Urinary bladder (tissue), 3 donors: ENCODE measurements at regions not wholly inside any gene's neighbourhood (a gene's known extent, or its start where the extent isn't known, plus 50 kb on each side); places are given as distances from the start of the nearest gene placed in this dataset.
"Not testable (repeated sequence)": the region's sequence is repeated elsewhere in the genome, so short reads cannot be mapped to it uniquely, and the experiment has no call there.

Experiments used
- DNase-seq: peaks from one replicate; pipeline ENCODE4 v3.0.0-alpha.2; 2015; ENCODE audit errors: extremely low spot score
- H3K27ac ChIP-seq: one replicate; pipeline ENCODE4 v1.5.1; 2013; ENCODE audit warnings: low read depth, mild to moderate bottlenecking, moderate library complexity
- H3K36me3 ChIP-seq: one replicate; pipeline ENCODE4 v1.6.1; 2013; ENCODE audit warnings: mild to moderate bottlenecking, moderate library complexity; ENCODE audit not compliant: insufficient read depth
- H3K4me1 ChIP-seq: one replicate; pipeline ENCODE4 v1.6.1; 2013; ENCODE audit warnings: mild to moderate bottlenecking, moderate library complexity; ENCODE audit not compliant: insufficient read depth
- H3K4me3 ChIP-seq: one replicate; pipeline ENCODE4 v1.5.1; 2013; ENCODE audit warnings: low read depth, low read length
- WGBS: extraction: QIAGEN DNeasy Blood & Tissue Kit; methylation state at CpG from one replicate; pipeline ENCODE4 v1.1.7; 2013; 5-methylcytosine and 5-hydroxymethylcytosine counted together
- donor health status: healthy with polysubstance abuse.
- donor health status: healthy.

DNA sequence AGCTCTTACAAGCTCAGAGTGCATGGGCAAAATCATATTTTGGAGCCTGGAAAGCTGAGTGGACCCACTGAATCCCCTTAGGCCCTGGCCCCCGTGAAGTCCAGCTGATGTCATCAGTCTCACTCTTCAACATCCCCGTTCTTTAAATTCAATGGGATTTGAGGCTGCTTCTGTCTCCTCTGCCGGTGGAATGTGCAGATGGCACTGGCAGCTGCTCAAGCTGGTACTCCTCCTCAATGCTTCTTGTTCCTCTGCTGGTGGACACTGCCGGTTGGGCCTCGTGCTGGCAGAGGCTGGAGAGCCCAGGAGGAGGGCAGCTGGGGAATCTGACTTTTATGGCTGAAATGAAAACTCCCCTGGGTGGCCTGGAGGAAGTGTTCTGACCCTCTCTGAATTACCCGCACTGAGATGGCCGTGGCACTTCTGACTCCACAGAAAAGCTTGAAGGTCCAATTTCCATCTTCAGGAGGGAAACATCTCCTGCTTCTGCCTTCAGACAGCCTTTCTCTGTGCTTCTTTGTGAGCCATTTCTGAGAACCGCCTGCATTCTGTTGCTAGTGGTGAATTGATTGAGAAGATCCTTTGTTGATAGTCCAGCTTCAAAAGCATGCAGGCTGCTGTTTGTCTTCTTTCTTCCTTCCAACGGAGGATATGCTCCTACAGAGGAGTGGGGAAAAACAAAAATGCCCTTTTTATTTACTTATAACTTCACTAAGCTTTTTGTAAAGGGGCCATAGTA, 298.9 kb downstream of the TMEM38B start:
- Histone ChIP-seq H3K4me3 (no peak overlapping the region), H3K4me1 (no peaks in the 10 kb centered on the region), H3K27ac (no peak overlapping the region), H3K36me3 (no peaks in the 10 kb centered on the region)
- no peak for DNase-seq
- WGBS = 62% methylated on average over 9 of the region's 9 CpGs

DNA sequence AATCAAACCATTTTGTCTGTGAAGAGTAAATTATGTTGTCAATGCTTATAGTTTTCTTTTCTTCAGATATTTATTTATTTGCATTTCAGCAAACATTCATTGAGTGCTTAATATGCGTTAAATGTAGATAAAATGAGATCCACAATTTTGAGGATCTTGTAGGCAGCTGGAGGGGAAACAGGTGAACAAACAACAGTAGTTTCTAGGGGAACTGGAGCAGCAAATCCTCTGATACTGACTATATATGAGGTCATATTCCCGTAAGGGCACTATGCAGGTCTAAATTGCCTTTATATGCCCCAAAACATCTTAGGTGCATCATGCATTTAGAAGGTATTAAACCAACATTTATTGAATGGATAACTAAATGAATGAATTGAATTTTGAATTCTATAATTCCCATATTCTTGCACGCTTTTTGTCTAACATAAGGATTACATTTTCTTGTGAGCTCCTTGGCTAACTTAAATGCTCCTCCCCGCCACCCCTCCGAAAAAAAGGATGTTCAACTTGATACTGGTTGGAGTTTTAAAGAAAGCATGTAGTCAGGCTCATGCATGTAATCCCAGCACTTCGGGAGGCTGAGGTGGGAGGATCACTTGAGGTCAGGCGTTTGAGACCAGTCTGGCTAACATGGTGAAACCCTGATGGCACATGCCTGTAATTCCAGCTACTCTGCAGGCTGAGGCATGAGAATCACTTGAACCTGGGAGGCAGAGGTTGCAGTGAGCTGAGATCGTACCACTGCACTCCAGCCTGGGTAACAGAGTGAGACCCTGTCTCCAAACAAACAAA, 299.8 kb downstream of the TMEM38B start:
- 92% methylated on average over 8 of the region's 8 CpGs for WGBS
- H3K36me3 ChIP-seq = no peaks in the 10 kb centered on the region

DNA sequence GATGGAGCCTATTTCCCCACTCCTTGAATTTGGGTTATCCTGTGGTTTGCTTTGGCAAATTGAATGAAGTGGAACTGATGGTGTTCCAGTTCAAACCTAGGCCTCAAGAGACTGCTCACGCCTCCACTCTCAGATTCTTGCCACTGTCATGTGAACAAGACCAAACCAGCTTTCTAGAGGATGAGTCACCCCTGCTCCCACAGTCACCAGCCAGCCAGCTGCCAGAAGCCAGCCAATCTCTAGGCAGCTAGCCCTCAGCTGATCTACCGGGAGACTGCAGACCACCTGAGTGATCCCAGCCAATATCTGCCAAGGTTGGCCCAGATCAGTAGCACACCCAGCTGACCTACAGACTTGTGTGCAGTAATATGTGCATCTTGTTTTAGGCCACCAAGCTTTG, 300.6 kb downstream of the TMEM38B start:
- 79% methylated on average over 2 of the region's 2 CpGs for WGBS
- no peaks in the 10 kb centered on the region for H3K36me3 ChIP-seq
- DNase-seq = no peak
- H3K4me3 ChIP-seq = no peak overlapping the region
- no peak overlapping the region for H3K27ac ChIP-seq
- H3K4me1 ChIP-seq = no peaks in the 10 kb centered on the region

More for the DNA sequence above, 299.8 kb downstream of the TMEM38B start:
- Histone ChIP-seq H3K4me3 (no peak overlapping the region), H3K27ac (no peak overlapping the region), H3K4me1 (no peaks in the 10 kb centered on the region)
- no peak for DNase-seq

DNA sequence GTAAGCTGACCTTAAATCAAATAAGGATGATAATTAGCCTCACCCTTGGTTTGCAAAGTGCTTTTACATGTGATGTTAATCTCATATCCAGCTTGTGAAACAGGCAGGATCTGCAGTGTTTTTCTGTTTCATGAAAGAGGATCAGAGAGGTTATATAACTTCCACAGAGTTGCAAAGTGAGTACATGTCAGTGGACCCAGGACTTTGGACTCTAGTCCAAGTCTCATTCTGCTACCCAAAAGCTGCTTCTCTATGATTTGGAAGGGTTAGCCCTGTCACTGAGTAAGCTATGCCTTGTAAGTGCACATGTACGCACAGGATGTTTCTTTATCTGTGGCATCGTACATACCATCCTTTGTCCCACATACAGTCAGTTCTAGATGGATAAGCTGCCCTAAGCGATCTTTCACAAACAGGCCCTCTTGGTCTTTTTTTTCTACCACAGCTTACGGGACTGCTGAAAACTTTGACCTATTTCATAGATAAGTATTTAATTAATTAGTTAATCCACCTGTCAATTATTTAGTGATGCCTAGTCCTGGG, 322.9 kb downstream of the TMEM38B start:
- no peak overlapping the region for H3K4me3 ChIP-seq
- H3K4me1 ChIP-seq = no peaks in the 10 kb centered on the region
- no peak overlapping the region for H3K27ac ChIP-seq
- WGBS = 87% methylated on average over 4 of the region's 4 CpGs
- H3K36me3 ChIP-seq = no peaks in the 10 kb centered on the region
- no peak for DNase-seq

DNA sequence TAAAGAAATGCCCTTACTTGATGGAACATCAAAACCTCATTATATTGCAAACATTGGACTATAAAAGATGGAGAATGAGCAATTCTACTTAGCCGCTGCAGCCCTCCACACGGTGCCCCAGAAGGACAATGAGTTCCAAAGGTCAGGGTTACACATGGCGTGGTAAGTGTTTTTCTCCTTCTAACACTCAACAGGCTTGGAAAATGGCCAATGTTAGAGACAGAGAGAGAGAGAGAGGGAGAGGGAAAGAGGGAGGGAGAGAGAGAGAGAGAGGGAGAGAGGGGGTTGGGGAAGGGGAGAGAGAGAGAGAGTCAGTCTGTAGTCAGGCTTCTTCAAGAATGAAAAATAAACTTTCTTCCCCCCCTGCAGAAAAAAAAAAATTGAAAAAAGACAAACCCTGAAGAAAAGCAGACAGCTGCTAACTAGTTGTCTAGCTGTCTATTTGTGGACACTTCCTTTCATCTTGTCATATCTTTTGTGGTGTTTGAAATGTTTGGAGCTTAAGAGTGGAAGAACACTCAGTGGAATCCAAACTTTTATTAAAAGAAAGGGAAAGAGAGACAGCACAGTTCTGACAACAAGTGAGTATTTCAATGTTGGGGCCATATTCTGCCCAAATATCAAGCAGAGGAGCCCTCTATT, 324.8 kb downstream of the TMEM38B start:
- DNase-seq = no peak
- no peak overlapping the region for H3K4me3 ChIP-seq
- no peak overlapping the region for H3K27ac ChIP-seq
- 32% methylated on average over 3 of the region's 3 CpGs for WGBS
- H3K4me1 ChIP-seq = no peaks in the 10 kb centered on the region
- no peaks in the 10 kb centered on the region for H3K36me3 ChIP-seq

DNA sequence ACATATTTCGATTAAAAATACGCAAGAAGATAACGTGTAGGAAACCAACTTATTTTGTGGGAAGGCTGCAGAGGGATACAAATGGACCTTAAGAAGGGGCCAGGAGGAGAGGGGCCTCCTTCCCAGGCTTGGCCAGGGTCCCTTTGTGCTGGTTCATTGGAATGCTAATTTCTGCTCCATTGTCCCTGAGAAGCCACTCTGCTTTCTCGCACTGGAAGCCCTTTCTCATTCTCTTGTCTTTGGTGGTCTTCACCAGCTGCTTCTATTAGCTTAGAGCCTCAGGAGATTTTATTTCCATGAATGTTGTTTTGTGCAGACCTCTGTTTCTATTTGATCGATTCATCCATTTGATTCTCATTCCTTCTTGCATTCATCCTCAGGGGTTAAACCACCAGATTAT, 325.4 kb downstream of the TMEM38B start:
- WGBS = 81% methylated on average over 5 of the region's 5 CpGs
- DNase-seq = no peak
- no peak overlapping the region for H3K27ac ChIP-seq
- no peaks in the 10 kb centered on the region for H3K36me3 ChIP-seq
- H3K4me3 ChIP-seq = no peak overlapping the region
- H3K4me1 ChIP-seq = no peaks in the 10 kb centered on the region

DNA sequence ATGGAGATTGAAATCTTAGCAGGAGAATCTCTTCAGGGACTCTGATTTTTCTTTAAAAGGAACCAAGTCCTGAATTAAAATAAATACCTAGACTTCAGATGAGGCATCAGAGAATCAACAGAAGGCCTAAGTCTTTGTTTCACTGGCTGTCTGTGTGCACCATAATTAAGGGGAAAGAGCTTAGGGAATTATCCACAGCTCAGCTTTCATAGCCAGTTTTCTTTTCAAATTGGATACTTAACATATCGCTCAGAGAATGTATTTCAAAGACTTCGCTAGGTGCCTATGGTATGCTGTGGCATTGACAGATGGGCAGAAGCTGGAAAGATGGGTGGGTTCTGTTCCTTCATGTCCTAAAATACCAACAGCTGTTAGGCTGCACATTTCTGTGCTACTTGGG, 325.8 kb downstream of the TMEM38B start:
- no peak overlapping the region for H3K27ac ChIP-seq
- H3K4me1 ChIP-seq = no peaks in the 10 kb centered on the region
- WGBS = 96% methylated on average over 2 of the region's 2 CpGs
- no peak for DNase-seq
- no peak overlapping the region for H3K4me3 ChIP-seq
- H3K36me3 ChIP-seq = no peaks in the 10 kb centered on the region

DNA sequence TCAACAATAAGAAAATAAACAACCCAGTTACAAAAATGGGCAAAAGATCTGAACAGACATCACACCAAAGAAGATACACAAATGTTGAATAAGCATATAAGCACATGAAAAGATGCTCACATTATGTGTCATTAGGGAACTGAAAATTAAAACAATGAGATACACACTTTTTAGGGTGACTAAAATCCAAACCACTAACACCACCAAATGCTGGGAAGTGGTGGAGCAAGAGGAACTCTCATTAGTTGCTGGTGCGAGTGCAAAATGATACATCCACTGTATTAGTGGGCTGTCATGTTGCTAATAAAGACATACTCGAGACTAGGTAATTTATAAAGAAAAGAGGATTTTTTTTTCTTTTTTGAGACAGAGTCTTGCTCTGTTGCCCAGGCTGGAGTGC, 329.1 kb downstream of the TMEM38B start:
- no peaks in the 10 kb centered on the region for H3K36me3 ChIP-seq
- no peak overlapping the region for H3K4me3 ChIP-seq
- WGBS = 87% methylated on average over 2 of the region's 2 CpGs
- no peaks in the 10 kb centered on the region for H3K4me1 ChIP-seq
- H3K27ac ChIP-seq = no peak overlapping the region
- DNase-seq = no peak

DNA sequence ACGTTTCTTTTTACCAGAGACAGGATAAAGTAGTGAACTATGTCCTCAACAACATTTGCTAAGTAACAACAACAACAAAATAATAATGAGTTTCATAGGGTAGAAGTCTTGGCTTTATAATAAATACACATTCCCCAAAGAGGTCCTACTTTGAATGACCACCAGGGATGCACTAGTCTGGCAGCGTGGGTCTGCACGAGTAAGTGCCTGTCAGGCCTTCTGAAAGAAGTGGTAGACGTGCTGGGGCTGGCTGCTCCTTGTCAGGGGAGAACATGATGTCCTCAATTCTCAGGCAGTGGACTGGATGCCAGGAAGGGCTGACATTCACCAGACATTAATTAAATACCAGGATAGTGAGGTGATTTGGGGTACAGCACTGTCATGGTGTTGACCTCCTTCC, 331.1 kb downstream of the TMEM38B start:
- no peak overlapping the region for H3K27ac ChIP-seq
- no peaks in the 10 kb centered on the region for H3K4me1 ChIP-seq
- H3K36me3 ChIP-seq = no peaks in the 10 kb centered on the region
- WGBS = 68% methylated on average over 4 of the region's 4 CpGs
- no peak overlapping the region for H3K4me3 ChIP-seq
- DNase-seq = no peak

DNA sequence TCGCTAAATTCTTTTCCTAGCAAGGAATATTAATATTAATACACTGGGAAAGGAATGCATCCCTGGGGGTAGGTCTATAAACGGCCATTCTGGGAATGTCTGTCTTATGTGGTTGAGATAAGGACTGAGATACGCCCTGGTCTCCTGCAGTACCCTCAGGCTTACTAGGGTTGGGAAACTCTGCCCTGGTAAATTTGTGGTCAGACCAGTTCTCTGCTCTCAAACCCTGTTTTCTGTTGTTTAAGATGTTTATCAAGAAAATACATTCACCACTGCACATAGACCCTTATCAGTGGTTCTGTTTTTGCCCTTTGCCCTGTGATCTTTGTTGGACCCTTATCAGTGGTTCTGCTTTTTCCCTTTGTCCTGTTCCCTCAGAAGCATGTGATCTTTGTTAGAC, 335.8 kb downstream of the TMEM38B start:
- not testable (repeated sequence) for H3K4me1 ChIP-seq, DNase-seq, H3K27ac ChIP-seq, H3K36me3 ChIP-seq, H3K4me3 ChIP-seq
- 89% methylated on average over 3 of the region's 3 CpGs for WGBS

DNA sequence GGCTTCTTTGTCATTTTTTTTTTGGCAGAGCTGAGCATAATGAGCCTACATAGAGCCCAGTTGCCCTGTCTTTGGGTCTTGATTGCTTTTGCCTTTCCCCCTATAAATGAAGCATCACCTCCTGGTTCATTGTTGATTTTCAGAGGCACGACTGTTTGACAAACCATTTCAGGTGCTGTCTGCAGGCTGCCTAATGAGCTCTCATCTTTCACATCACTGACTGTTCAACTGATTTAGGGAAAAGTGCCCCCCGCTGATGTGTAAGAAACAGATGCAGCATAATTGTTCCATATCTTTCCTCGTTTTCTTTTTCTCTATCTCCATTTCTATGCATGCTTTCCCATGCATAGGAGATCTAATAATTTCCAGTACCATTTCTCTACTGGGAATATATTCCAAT, 338.6 kb downstream of the TMEM38B start:
- Histone ChIP-seq H3K27ac (no peak overlapping the region), H3K4me1 (no peaks in the 10 kb centered on the region), H3K4me3 (no peak overlapping the region), H3K36me3 (no peaks in the 10 kb centered on the region)
- WGBS = 80% methylated on average over 3 of the region's 3 CpGs
- DNase-seq = no peak

DNA sequence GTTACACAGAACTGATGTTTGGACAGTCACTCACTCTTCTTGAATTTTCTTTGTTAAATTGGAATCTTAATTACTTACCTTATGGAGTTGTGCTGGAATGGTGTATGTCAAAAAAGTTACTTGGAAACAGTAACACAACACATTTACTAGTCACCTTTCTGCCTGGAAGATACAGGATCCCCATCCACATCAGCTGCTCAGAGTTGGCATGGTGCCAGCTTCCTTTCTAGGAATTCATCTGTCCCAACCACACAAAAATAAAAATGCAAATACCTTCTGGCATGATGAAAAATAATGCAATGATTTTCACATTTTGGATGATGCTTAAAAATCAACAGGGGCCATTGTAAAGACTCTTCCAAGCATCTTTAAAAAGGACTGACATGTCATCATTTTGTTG, 341.5 kb downstream of the TMEM38B start:
- Histone ChIP-seq H3K36me3 (no peaks in the 10 kb centered on the region), H3K27ac (no peak overlapping the region), H3K4me1 (no peaks in the 10 kb centered on the region), H3K4me3 (no peak overlapping the region)
- DNase-seq = no peak

DNA sequence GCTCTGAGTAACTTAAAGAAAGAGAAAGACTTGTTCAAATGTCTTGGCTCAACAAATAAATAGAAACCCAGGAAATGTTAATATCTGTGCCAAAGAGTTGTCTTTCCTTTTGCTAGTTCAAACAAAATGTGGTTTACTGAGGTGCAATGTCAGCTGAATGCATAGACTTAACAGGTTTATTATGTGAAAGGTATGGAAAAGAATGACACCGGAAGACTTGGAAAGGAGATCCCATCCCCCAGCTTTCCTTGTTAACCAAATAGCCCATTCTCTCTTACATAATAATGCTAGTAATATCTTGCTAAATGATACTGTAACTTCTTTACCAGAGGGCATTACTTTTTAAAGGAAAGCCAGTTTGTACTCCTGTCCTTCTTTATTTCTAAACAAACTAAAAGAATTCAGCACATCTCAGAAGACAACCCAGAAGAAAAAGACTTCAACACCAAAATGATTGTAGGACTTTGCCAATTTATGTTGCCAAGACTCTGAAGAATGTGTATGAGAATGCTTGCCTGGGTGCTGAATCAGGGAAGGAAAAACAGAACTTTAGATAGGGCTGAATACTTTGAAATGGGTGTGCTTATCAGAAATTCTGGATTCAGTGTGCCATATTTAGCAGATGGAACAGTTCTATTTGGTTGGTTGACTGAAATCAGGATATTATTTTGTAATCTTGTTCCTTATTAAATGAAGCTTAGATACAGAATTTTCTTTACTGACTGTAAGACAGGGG, 344.1 kb downstream of the TMEM38B start:
- no peaks in the 10 kb centered on the region for H3K36me3 ChIP-seq
- H3K4me3 ChIP-seq = no peak overlapping the region
- H3K27ac ChIP-seq = no peak overlapping the region
- no peak for DNase-seq
- WGBS = 52% methylated on average over 1 of the region's 1 CpG
- no peaks in the 10 kb centered on the region for H3K4me1 ChIP-seq
